Stomach (tissue), 4 donors: ENCODE measurements at regions not wholly inside any gene's neighbourhood (a gene's known extent, or its start where the extent isn't known, plus 50 kb on each side); places are given as distances from the start of the nearest gene placed in this dataset.

Source experiments
- CTCF ChIP-seq, 7 experiments: fragments of 450-650 bp in 4 of 7; fragments of 200-600 bp in 3 of 7; sonication (generic) in 3 of 7; IDR thresholded peaks; one replicate each; pipeline ENCODE4 v1.5.1; 2016 to 2019; ENCODE audit warnings: antibody characterized with exemption in 7 of 7, control low read depth in 2 of 7, mild to moderate bottlenecking in 1 of 7
- POLR2A ChIP-seq, 4 donors: fragments of 450-650 bp; IDR thresholded peaks; one replicate each; pipeline ENCODE4 v1.6.1; 2016; ENCODE audit warnings: antibody characterized with exemption in 4 of 4, control low read depth in 2 of 4, mild to moderate bottlenecking in 1 of 4, moderate library complexity in 1 of 4
- POLR2AphosphoS5 ChIP-seq, 3 donors: sonication (generic); formaldehyde crosslinking; IDR thresholded peaks; one replicate each; pipeline ENCODE4 v1.6.1; 2016; ENCODE audit warnings: antibody characterized with exemption in 3 of 3

GRCh38 chr10:117748058-117748457, 205.5 kb downstream of the EMX2 start:
- TF ChIP-seq POLR2A (IDR thresholded peaks at IDR 0.05) (no peak), CTCF (IDR thresholded peaks at IDR 0.05) (no peak), POLR2AphosphoS5 (IDR thresholded peaks at IDR 0.05) (no peak)
